ENCODE measurements at regions not wholly inside any gene's neighbourhood (a gene's known extent, or its start where the extent isn't known, plus 50 kb on each side); places are given as distances from the start of the nearest gene placed in this dataset.

DNA sequence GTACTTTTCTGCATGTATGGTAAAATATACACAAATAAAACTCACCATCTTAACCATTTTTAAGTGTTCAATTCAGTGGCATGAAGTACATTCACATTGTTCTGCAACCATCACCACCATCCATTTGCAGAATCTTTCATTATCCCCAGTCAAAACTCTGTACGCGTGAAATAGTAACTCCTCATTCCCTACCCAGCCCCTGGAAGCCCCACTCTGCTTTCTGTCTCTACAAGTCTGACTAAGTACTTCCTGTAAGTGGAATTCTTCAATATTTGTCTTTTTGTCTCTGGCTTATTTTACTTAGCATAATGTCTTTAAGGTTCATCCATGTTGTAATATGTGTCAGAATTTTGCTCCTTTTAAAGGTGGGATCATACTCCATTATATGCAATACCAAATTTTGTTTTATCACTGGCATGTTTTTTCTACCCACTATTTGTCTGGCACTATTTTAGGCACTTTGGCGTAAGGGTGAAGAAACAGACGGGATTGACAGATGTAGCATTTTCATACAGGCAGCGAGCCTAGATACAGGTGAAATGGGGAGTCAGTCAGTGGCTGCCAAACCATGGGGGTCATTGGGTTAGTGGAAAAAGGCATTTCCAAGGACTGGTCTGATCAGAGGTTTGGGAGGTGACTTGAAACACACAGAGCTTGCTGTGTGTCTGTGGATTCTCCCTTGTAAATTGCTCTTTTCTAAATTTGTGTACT lies 163.2 kb upstream of the MYCN start:
- H3K9me3 ChIP-seq (ENCODE audit: control insufficient read depth, insufficient read depth, low read depth, low read length) = no peaks in the 10 kb centered on the region
- no peak overlapping the region for H3K4me3 ChIP-seq (ENCODE audit: low read depth, low read length)
- no peak for TF ChIP-seq ZNF239 (tag by site-specific recombination; IDR thresholded peaks at IDR 0.05)
- no peak for TF ChIP-seq ZNF366 (tag by site-specific recombination; conservative IDR thresholded peaks at IDR 0.05)
- no peak for TF ChIP-seq ZNF544 (tag by site-specific recombination; IDR thresholded peaks at IDR 0.05)
- no peak for TF ChIP-seq KLF7 (tag by site-specific recombination; IDR thresholded peaks at IDR 0.05; ENCODE audit: borderline replicate concordance)
- TF ChIP-seq, protein P1, sequence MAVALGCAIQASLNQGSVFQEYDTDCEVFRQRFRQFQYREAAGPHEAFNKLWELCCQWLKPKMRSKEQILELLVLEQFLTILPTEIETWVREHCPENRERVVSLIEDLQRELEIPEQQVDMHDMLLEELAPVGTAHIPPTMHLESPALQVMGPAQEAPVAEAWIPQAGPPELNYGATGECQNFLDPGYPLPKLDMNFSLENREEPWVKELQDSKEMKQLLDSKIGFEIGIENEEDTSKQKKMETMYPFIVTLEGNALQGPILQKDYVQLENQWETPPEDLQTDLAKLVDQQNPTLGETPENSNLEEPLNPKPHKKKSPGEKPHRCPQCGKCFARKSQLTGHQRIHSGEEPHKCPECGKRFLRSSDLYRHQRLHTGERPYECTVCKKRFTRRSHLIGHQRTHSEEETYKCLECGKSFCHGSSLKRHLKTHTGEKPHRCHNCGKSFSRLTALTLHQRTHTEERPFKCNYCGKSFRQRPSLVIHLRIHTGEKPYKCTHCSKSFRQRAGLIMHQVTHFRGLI (tag by site-specific recombination; IDR thresholded peaks at IDR 0.05) = no peak
- TF ChIP-seq, protein P2, sequence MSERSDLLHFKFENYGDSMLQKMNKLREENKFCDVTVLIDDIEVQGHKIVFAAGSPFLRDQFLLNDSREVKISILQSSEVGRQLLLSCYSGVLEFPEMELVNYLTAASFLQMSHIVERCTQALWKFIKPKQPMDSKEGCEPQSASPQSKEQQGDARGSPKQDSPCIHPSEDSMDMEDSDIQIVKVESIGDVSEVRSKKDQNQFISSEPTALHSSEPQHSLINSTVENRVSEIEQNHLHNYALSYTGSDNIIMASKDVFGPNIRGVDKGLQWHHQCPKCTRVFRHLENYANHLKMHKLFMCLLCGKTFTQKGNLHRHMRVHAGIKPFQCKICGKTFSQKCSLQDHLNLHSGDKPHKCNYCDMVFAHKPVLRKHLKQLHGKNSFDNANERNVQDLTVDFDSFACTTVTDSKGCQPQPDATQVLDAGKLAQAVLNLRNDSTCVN (tag by site-specific recombination; optimal IDR thresholded peaks at IDR 0.05) = no peak
- no peak for TF ChIP-seq TCF7L2 (IDR thresholded peaks at IDR 0.05; ENCODE audit: borderline replicate concordance, low read depth, low read length)
- no peak for TF ChIP-seq ZNF521 (tag by site-specific recombination; IDR thresholded peaks at IDR 0.05)
- no peaks in the 10 kb centered on the region for H3K4me1 ChIP-seq (ENCODE audit: control insufficient read depth, insufficient read depth, low read length)
- no peak overlapping the region for H3K27ac ChIP-seq (ENCODE audit: extremely low read depth, low read depth, low read length)
- ChIA-PET CTCF (no interaction called here), POLR2A (no interaction called here)
- H3K36me3 ChIP-seq (ENCODE audit: control insufficient read depth in 2 of 2, insufficient read depth in 1 of 2, low read length in 2 of 2) = no peaks in the 10 kb centered on the region

DNA sequence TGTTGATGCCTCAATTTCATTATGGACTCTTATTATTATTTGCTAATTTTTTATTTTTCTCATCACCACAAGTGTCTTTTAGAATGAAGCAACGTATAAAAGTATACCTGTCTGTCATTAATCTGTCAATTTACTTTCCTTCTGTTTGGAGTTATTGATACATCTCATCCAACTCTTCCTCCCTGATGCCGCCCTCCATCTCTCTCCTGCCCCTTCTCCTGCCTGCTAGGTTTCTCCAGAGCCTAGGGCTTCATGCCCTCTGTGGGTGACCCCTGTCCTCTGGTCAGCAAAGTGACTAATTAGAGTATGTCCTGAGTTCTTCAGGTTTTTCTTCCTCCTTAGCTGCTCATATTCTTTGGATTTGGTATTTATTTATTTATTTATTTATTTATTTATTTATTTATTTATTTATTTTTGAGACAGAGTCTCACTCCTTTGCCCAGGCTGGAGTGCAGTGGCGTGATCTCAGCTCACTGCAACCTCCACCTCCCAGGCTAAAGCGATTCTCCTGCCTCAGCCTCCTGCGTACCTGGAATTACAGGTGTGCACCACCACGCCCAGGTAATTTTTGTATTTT lies 162.5 kb upstream of the MYCN start:
- Histone ChIP-seq H3K27ac (ENCODE audit: extremely low read depth, low read depth, low read length) (no peak overlapping the region), H3K4me3 (ENCODE audit: low read depth, low read length) (no peak overlapping the region), H3K36me3 (ENCODE audit: control insufficient read depth in 2 of 2, insufficient read depth in 1 of 2, low read length in 2 of 2) (no peaks in the 10 kb centered on the region), H3K4me1 (ENCODE audit: control insufficient read depth, insufficient read depth, low read length) (no peaks in the 10 kb centered on the region), H3K9me3 (ENCODE audit: control insufficient read depth, insufficient read depth, low read depth, low read length) (no peaks in the 10 kb centered on the region)
- POLR2A ChIA-PET = no interaction called here
- CTCF ChIA-PET = interaction anchor here (0.6 kb wide), 1 partner anchor 162 kb away, joined by 3 read pairs; the partner anchor contains the start of gene MYCN
- TF ChIP-seq ZNF555 (tag by site-specific recombination; conservative IDR thresholded peaks at IDR 0.05) = peak; percentile 78
- peak; percentile 71 for TF ChIP-seq ZNF140 (tag by site-specific recombination; IDR thresholded peaks at IDR 0.05)
- TF ChIP-seq ZNF664 (tag by site-specific recombination; IDR thresholded peaks at IDR 0.05) = peak; percentile 21; the same call in 1 of the 2 replicates
- TF ChIP-seq KLF7 (tag by site-specific recombination; IDR thresholded peaks at IDR 0.05; ENCODE audit: borderline replicate concordance) = no peak
- TF ChIP-seq ZBTB8A (tag by site-specific recombination; IDR thresholded peaks at IDR 0.05) = peak; percentile 51; the same call in 1 of the 2 replicates
- TF ChIP-seq, protein P3, sequence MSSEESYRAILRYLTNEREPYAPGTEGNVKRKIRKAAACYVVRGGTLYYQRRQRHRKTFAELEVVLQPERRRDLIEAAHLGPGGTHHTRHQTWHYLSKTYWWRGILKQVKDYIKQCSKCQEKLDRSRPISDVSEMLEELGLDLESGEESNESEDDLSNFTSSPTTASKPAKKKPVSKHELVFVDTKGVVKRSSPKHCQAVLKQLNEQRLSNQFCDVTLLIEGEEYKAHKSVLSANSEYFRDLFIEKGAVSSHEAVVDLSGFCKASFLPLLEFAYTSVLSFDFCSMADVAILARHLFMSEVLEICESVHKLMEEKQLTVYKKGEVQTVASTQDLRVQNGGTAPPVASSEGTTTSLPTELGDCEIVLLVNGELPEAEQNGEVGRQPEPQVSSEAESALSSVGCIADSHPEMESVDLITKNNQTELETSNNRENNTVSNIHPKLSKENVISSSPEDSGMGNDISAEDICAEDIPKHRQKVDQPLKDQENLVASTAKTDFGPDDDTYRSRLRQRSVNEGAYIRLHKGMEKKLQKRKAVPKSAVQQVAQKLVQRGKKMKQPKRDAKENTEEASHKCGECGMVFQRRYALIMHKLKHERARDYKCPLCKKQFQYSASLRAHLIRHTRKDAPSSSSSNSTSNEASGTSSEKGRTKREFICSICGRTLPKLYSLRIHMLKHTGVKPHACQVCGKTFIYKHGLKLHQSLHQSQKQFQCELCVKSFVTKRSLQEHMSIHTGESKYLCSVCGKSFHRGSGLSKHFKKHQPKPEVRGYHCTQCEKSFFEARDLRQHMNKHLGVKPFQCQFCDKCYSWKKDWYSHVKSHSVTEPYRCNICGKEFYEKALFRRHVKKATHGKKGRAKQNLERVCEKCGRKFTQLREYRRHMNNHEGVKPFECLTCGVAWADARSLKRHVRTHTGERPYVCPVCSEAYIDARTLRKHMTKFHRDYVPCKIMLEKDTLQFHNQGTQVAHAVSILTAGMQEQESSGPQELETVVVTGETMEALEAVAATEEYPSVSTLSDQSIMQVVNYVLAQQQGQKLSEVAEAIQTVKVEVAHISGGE (tag by site-specific recombination; conservative IDR thresholded peaks at IDR 0.05; ENCODE audit: low read depth) = peak; percentile 63
- TF ChIP-seq ZNF335 (tag by site-specific recombination; conservative IDR thresholded peaks at IDR 0.05) = no peak
- TF ChIP-seq, protein P4, sequence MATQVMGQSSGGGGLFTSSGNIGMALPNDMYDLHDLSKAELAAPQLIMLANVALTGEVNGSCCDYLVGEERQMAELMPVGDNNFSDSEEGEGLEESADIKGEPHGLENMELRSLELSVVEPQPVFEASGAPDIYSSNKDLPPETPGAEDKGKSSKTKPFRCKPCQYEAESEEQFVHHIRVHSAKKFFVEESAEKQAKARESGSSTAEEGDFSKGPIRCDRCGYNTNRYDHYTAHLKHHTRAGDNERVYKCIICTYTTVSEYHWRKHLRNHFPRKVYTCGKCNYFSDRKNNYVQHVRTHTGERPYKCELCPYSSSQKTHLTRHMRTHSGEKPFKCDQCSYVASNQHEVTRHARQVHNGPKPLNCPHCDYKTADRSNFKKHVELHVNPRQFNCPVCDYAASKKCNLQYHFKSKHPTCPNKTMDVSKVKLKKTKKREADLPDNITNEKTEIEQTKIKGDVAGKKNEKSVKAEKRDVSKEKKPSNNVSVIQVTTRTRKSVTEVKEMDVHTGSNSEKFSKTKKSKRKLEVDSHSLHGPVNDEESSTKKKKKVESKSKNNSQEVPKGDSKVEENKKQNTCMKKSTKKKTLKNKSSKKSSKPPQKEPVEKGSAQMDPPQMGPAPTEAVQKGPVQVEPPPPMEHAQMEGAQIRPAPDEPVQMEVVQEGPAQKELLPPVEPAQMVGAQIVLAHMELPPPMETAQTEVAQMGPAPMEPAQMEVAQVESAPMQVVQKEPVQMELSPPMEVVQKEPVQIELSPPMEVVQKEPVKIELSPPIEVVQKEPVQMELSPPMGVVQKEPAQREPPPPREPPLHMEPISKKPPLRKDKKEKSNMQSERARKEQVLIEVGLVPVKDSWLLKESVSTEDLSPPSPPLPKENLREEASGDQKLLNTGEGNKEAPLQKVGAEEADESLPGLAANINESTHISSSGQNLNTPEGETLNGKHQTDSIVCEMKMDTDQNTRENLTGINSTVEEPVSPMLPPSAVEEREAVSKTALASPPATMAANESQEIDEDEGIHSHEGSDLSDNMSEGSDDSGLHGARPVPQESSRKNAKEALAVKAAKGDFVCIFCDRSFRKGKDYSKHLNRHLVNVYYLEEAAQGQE (tag by site-specific recombination; IDR thresholded peaks at IDR 0.05) = peak; percentile 62; the same call in 1 of the 2 replicates
- 0 out of 2 replicates have a peak, but pooled peaks have one; percentile 20 for TF ChIP-seq ZXDB (tag by site-specific recombination; IDR thresholded peaks at IDR 0.05)
- no peak for TF ChIP-seq BCL11B (tag by site-specific recombination; IDR thresholded peaks at IDR 0.05; ENCODE audit: low read depth)
- TF ChIP-seq, protein P5, sequence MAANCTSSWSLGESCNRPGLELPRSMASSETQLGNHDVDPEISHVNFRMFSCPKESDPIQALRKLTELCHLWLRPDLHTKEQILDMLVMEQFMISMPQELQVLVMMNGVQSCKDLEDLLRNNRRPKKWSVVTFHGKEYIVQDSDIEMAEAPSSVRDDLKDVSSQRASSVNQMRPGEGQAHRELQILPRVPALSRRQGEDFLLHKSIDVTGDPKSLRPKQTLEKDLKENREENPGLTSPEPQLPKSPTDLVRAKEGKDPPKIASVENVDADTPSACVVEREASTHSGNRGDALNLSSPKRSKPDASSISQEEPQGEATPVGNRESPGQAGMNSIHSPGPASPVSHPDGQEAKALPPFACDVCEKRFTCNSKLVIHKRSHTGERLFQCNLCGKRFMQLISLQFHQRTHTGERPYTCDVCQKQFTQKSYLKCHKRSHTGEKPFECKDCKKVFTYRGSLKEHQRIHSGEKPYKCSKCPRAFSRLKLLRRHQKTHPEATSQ (tag by site-specific recombination; IDR thresholded peaks at IDR 0.05) = no peak
